ENCODE measurements at regions not wholly inside any gene's neighbourhood (a gene's known extent, or its start where the extent isn't known, plus 50 kb on each side); places are given as distances from the start of the nearest gene placed in this dataset.

DNA sequence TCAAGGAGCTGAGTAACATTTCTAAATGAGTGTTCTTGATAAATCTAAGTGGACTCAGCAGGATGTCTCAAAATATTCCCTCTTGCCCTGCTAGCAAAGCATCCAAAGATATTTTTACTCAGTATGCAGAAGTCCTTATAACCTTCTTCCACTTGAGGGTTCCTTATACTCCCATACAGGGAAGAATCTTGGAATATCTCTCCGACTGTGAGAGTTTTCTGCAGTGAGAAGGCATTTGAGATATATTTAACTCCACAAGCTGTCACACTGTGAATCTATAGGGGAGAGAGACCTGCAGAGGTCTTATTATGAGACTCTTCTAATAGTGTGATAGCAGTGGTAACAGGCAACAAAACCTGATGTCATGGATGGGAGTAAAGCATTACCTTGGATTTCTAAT lies 1034.5 kb upstream of the PABPC4L start:
- H3K27ac ChIP-seq (ENCODE audit: low read depth, low read length) = no peak overlapping the region
- H3K4me3 ChIP-seq (ENCODE audit: low read depth, low read length) = no peak overlapping the region
- H3K9me3 ChIP-seq (ENCODE audit: control insufficient read depth, insufficient read depth, low read length) = no peaks in the 10 kb centered on the region
- POLR2A ChIA-PET = no interaction called here
- CTCF ChIA-PET = no interaction called here
- DNase-seq (ENCODE audit: low read depth, low spot score) = no peak
- no peaks in the 10 kb centered on the region for H3K27me3 ChIP-seq (ENCODE audit: control insufficient read depth, insufficient read depth, low read length)
- TF ChIP-seq, protein P1, sequence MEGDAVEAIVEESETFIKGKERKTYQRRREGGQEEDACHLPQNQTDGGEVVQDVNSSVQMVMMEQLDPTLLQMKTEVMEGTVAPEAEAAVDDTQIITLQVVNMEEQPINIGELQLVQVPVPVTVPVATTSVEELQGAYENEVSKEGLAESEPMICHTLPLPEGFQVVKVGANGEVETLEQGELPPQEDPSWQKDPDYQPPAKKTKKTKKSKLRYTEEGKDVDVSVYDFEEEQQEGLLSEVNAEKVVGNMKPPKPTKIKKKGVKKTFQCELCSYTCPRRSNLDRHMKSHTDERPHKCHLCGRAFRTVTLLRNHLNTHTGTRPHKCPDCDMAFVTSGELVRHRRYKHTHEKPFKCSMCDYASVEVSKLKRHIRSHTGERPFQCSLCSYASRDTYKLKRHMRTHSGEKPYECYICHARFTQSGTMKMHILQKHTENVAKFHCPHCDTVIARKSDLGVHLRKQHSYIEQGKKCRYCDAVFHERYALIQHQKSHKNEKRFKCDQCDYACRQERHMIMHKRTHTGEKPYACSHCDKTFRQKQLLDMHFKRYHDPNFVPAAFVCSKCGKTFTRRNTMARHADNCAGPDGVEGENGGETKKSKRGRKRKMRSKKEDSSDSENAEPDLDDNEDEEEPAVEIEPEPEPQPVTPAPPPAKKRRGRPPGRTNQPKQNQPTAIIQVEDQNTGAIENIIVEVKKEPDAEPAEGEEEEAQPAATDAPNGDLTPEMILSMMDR (IDR thresholded peaks at IDR 0.05; ENCODE audit: low read depth, low read length) = no peak

GRCh38 chr4:135227842-135228241 lies 1026.3 kb upstream of the PABPC4L start:
- TF ChIP-seq, protein P1 (IDR thresholded peaks at IDR 0.05; ENCODE audit: low read depth, low read length) = no peak
- CTCF ChIA-PET = no interaction called here
- H3K27me3 ChIP-seq (ENCODE audit: control insufficient read depth, insufficient read depth, low read length) = no peaks in the 10 kb centered on the region
- DNase-seq (ENCODE audit: low read depth, low spot score) = no peak
- POLR2A ChIA-PET = no interaction called here
- no peak overlapping the region for H3K4me3 ChIP-seq (ENCODE audit: low read depth, low read length)
- no peaks in the 10 kb centered on the region for H3K9me3 ChIP-seq (ENCODE audit: control insufficient read depth, insufficient read depth, low read length)
- H3K27ac ChIP-seq (ENCODE audit: low read depth, low read length) = no peak overlapping the region

- TF ChIP-seq, protein P1 (IDR thresholded peaks at IDR 0.05; ENCODE audit: low read depth, low read length) = no peak
- Histone ChIP-seq H3K27me3 (ENCODE audit: control insufficient read depth, insufficient read depth, low read length) (no peaks in the 10 kb centered on the region), H3K9me3 (ENCODE audit: control insufficient read depth, insufficient read depth, low read length) (no peaks in the 10 kb centered on the region), H3K4me3 (ENCODE audit: low read depth, low read length) (no peak overlapping the region), H3K27ac (ENCODE audit: low read depth, low read length) (no peak overlapping the region)
- POLR2A ChIA-PET = no interaction called here
- no peak for DNase-seq (ENCODE audit: low read depth, low spot score)
- CTCF ChIA-PET = no interaction called here
Observed at GRCh38 chr4:135225551-135225950, 1024.0 kb upstream of the PABPC4L start.

GRCh38 chr4:135210341-135210740 lies 1008.8 kb upstream of the PABPC4L start:
- TF ChIP-seq, protein P1 (IDR thresholded peaks at IDR 0.05; ENCODE audit: low read depth, low read length) = no peak
- no peak overlapping the region for H3K27ac ChIP-seq (ENCODE audit: low read depth, low read length)
- ChIA-PET POLR2A (no interaction called here), CTCF (no interaction called here)
- no peak for DNase-seq (ENCODE audit: low read depth, low spot score)
- H3K4me3 ChIP-seq (ENCODE audit: low read depth, low read length) = no peak overlapping the region
- no peaks in the 10 kb centered on the region for H3K9me3 ChIP-seq (ENCODE audit: control insufficient read depth, insufficient read depth, low read length)
- H3K27me3 ChIP-seq (ENCODE audit: control insufficient read depth, insufficient read depth, low read length) = no peaks in the 10 kb centered on the region

DNA sequence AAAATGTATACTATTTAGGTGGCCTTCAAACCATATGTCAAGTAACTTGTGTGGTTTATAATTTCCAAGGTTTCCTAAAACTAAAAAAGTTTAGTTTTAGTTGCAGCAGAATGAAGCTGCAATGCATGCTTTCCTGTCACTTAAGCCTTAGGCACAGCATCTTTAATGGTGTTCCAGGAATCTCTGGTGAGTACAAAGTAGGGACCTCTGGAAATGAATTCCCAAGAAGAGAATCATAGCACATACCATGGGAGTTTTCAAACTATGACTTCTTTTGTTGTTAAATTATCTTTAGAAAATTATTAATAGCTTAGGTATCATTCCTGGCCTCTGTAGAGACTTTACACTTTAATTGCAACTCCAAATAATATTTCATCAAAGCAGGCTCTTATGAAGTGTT lies 1005.9 kb upstream of the PABPC4L start:
- POLR2A ChIA-PET = no interaction called here

More for the DNA sequence above, 1005.9 kb upstream of the PABPC4L start:
- no peaks in the 10 kb centered on the region for H3K27me3 ChIP-seq (ENCODE audit: control insufficient read depth, insufficient read depth, low read length)
- DNase-seq (ENCODE audit: low read depth, low spot score) = no peak
- no peak overlapping the region for H3K27ac ChIP-seq (ENCODE audit: low read depth, low read length)
- CTCF ChIA-PET = no interaction called here
- H3K4me3 ChIP-seq (ENCODE audit: low read depth, low read length) = no peak overlapping the region
- H3K9me3 ChIP-seq (ENCODE audit: control insufficient read depth, insufficient read depth, low read length) = no peaks in the 10 kb centered on the region
- TF ChIP-seq, protein P1 (IDR thresholded peaks at IDR 0.05; ENCODE audit: low read depth, low read length) = no peak
